ENCODE measurements at regions not wholly inside any gene's neighbourhood (a gene's known extent, or its start where the extent isn't known, plus 50 kb on each side); places are given as distances from the start of the nearest gene placed in this dataset.

GRCh38 chr9:129273941-129274684, 96.1 kb upstream of the IER5L start:
- no peaks in the 10 kb centered on the region for H3K36me3 ChIP-seq (replicated peaks; ENCODE audit: insufficient read depth, low read length)
- no peak for DNase-seq
- H3K9me2 ChIP-seq (replicated peaks; ENCODE audit: insufficient read depth, low read length), result no peaks in the 10 kb centered on the region
- peaks cover 22% of the 10 kb centered on the region for H3F3A ChIP-seq (ENCODE audit: insufficient read depth, low read length)
- H3K79me2 ChIP-seq (ENCODE audit: low read length), result no peaks in the 10 kb centered on the region
- H3K27ac ChIP-seq (ENCODE audit: low read length), result no peak overlapping the region
- H4K20me1 ChIP-seq (ENCODE audit: insufficient read depth, low read length), result no peaks in the 10 kb centered on the region
- H3K9ac ChIP-seq (ENCODE audit: low read length), result no peak overlapping the region
- no peaks in the 10 kb centered on the region for H3K9me3 ChIP-seq (replicated peaks; ENCODE audit: insufficient read depth, low read length)
- H3K4me2 ChIP-seq (ENCODE audit: low read depth, low read length), result no peak overlapping the region
- TF ChIP-seq EZH2phosphoT487 (IDR thresholded peaks at IDR 0.05; ENCODE audit: low read length) (no peak), EZH2 (optimal IDR thresholded peaks at IDR 0.05; ENCODE audit: low read depth, low read length) (no peak)
- TF ChIP-seq, protein P1, sequence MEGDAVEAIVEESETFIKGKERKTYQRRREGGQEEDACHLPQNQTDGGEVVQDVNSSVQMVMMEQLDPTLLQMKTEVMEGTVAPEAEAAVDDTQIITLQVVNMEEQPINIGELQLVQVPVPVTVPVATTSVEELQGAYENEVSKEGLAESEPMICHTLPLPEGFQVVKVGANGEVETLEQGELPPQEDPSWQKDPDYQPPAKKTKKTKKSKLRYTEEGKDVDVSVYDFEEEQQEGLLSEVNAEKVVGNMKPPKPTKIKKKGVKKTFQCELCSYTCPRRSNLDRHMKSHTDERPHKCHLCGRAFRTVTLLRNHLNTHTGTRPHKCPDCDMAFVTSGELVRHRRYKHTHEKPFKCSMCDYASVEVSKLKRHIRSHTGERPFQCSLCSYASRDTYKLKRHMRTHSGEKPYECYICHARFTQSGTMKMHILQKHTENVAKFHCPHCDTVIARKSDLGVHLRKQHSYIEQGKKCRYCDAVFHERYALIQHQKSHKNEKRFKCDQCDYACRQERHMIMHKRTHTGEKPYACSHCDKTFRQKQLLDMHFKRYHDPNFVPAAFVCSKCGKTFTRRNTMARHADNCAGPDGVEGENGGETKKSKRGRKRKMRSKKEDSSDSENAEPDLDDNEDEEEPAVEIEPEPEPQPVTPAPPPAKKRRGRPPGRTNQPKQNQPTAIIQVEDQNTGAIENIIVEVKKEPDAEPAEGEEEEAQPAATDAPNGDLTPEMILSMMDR (IDR thresholded peaks at IDR 0.05; ENCODE audit: low read length), result no peak
- peaks cover 37% of the 10 kb centered on the region for H3K4me1 ChIP-seq (ENCODE audit: low read length)
- no peaks in the 10 kb centered on the region for H3K27me3 ChIP-seq (replicated peaks; ENCODE audit: insufficient read depth, low read length)
- H3K4me3 ChIP-seq (ENCODE audit: low read length), result no peak overlapping the region
- no peak overlapping the region for H2AFZ ChIP-seq (ENCODE audit: low read length)

DNA sequence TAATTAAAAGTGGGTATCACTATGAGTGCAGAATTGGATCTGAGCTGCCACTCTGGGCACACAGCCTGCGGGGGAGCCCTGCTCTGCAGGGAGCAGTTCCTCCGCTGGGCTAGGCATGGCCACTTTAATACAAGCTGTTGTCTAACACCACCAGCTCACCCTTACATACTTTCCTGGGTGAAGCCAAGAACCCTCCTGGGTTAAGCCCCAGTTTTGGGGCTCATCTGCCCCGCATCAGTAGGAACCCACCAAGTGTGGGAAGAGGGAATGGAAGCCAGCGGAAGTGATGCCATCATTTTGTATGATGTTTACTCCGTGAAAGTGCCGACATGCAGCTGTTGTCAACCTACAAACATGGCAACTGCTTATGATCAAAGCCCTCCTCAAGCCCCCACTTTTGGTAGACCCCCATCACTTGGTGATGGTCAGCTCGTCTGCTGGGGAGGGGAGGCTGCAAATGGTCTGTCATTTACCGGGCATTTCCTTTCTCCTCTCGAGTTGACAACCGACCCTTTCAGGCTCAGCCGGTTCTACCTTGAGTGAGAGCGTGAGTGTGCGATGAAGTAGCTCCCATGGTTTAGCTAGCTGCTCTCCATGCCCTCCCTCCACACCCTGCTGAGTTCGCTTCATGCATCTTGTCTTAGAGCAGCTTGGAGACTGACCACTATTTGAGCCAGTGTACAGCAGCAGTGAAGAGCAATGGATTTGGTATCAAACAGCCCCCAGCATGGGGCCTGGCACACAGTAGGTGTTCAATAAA, 95.3 kb upstream of the IER5L start:
- peaks cover 26% of the 10 kb centered on the region for H3F3A ChIP-seq (ENCODE audit: insufficient read depth, low read length)
- H3K4me2 ChIP-seq (ENCODE audit: low read depth, low read length), result no peak overlapping the region
- no peaks in the 10 kb centered on the region for H3K36me3 ChIP-seq (replicated peaks; ENCODE audit: insufficient read depth, low read length)
- H3K27me3 ChIP-seq (replicated peaks; ENCODE audit: insufficient read depth, low read length), result no peaks in the 10 kb centered on the region
- TF ChIP-seq EZH2phosphoT487 (IDR thresholded peaks at IDR 0.05; ENCODE audit: low read length), result no peak
- TF ChIP-seq EZH2 (optimal IDR thresholded peaks at IDR 0.05; ENCODE audit: low read depth, low read length), result no peak
- TF ChIP-seq, protein P1 (IDR thresholded peaks at IDR 0.05; ENCODE audit: low read length), result no peak
- no peak overlapping the region for H3K9ac ChIP-seq (ENCODE audit: low read length)
- peaks cover 36% of the 10 kb centered on the region for H3K4me1 ChIP-seq (ENCODE audit: low read length)
- H3K9me3 ChIP-seq (replicated peaks; ENCODE audit: insufficient read depth, low read length), result no peaks in the 10 kb centered on the region
- no peaks in the 10 kb centered on the region for H3K79me2 ChIP-seq (ENCODE audit: low read length)
- H2AFZ ChIP-seq (ENCODE audit: low read length), result no peak overlapping the region
- H3K27ac ChIP-seq (ENCODE audit: low read length), result no peak overlapping the region
- no peaks in the 10 kb centered on the region for H3K9me2 ChIP-seq (replicated peaks; ENCODE audit: insufficient read depth, low read length)
- no peak overlapping the region for H3K4me3 ChIP-seq (ENCODE audit: low read length)
- no peaks in the 10 kb centered on the region for H4K20me1 ChIP-seq (ENCODE audit: insufficient read depth, low read length)
- DNase-seq, result no peak

- peaks cover 26% of the 10 kb centered on the region for H3F3A ChIP-seq (ENCODE audit: insufficient read depth, low read length)
- no peaks in the 10 kb centered on the region for H3K9me3 ChIP-seq (replicated peaks; ENCODE audit: insufficient read depth, low read length)
- H4K20me1 ChIP-seq (ENCODE audit: insufficient read depth, low read length), result no peaks in the 10 kb centered on the region
- no peaks in the 10 kb centered on the region for H3K27me3 ChIP-seq (replicated peaks; ENCODE audit: insufficient read depth, low read length)
- no peak for DNase-seq
- H3K4me1 ChIP-seq (ENCODE audit: low read length), result peaks cover 33% of the 10 kb centered on the region
- TF ChIP-seq, protein P1 (IDR thresholded peaks at IDR 0.05; ENCODE audit: low read length), result no peak
- TF ChIP-seq EZH2 (optimal IDR thresholded peaks at IDR 0.05; ENCODE audit: low read depth, low read length), result no peak
- TF ChIP-seq EZH2phosphoT487 (IDR thresholded peaks at IDR 0.05; ENCODE audit: low read length), result no peak
- H3K4me3 ChIP-seq (ENCODE audit: low read length), result no peak overlapping the region
- H3K79me2 ChIP-seq (ENCODE audit: low read length), result no peaks in the 10 kb centered on the region
- no peak overlapping the region for H3K27ac ChIP-seq (ENCODE audit: low read length)
- H3K4me2 ChIP-seq (ENCODE audit: low read depth, low read length), result no peak overlapping the region
- H2AFZ ChIP-seq (ENCODE audit: low read length), result no peak overlapping the region
- no peaks in the 10 kb centered on the region for H3K36me3 ChIP-seq (replicated peaks; ENCODE audit: insufficient read depth, low read length)
- H3K9ac ChIP-seq (ENCODE audit: low read length), result no peak overlapping the region
- H3K9me2 ChIP-seq (replicated peaks; ENCODE audit: insufficient read depth, low read length), result no peaks in the 10 kb centered on the region
Measured at GRCh38 chr9:129272348-129273025, 94.4 kb upstream of the IER5L start.

Measured in MM.1S (cell line).